WTC11 (cell line): ENCODE measurements at regions not wholly inside any gene's neighbourhood (a gene's known extent, or its start where the extent isn't known, plus 50 kb on each side); places are given as distances from the start of the nearest gene placed in this dataset.

ENCODE experiments used
- ATAC-seq: fragments of 200-7000 bp; cut with Tn5 transposase; 2 replicates; pipeline ENCODE4 v1.10.0; 2021; ENCODE audit warnings: mild to moderate bottlenecking, moderate library complexity
- CTCF ChIA-PET: fragments of 300-600 bp; sonication (Branson Sonifier 250); formaldehyde crosslinking; loops from one replicate; lab custom pipeline; 2021; ENCODE audit warnings: antibody characterized with exemption; lab: Charles Lee
- POLR2A ChIA-PET: fragments of 350-600 bp; sonication (Branson Sonifier 250); formaldehyde crosslinking; loops from one replicate; lab custom pipeline; 2021; ENCODE audit warnings: antibody characterized with exemption; lab: Charles Lee
- DNase-seq: peaks from one replicate; pipeline ENCODE4 v3.0.0; 2021; ENCODE audit warnings: low spot score
- H3K27ac Mint-ChIP-seq: 2 replicates; pipeline ENCODE4 v1.8.0; 2021; ENCODE audit warnings: mixed read lengths
- H3K27me3 Mint-ChIP-seq: 2 replicates; pipeline ENCODE4 v1.8.0; 2021; ENCODE audit warnings: low read depth, mild to moderate bottlenecking, moderate library complexity, mixed read lengths
- H3K36me3 Mint-ChIP-seq: 2 replicates; pipeline ENCODE4 v1.8.0; 2021; ENCODE audit warnings: mixed read lengths
- H3K4me1 Mint-ChIP-seq: 2 replicates; pipeline ENCODE4 v1.8.0; 2022; ENCODE audit warnings: mixed read lengths
- H3K4me3 Mint-ChIP-seq: 2 replicates; pipeline ENCODE4 v1.8.0; 2021; ENCODE audit warnings: mild to moderate bottlenecking, moderate library complexity, mixed read lengths
- H3K9me3 Mint-ChIP-seq: 2 replicates; pipeline ENCODE4 v1.8.0; 2021; ENCODE audit warnings: mixed read lengths
- AFF4 ChIP-seq: sonication (generic); formaldehyde crosslinking; IDR thresholded peaks from 2 replicates; pipeline ENCODE4 v1.8.1; 2023; ENCODE audit warnings: mild to moderate bottlenecking, missing genetic modification reagents, borderline replicate concordance
- CREM ChIP-seq: sonication (generic); formaldehyde crosslinking; IDR thresholded peaks from 2 replicates; pipeline ENCODE4 v1.8.1; 2022; ENCODE audit warnings: mild to moderate bottlenecking, missing genetic modification reagents, moderate library complexity
- CTCF ChIP-seq: fragments of 200-600 bp; IDR thresholded peaks from 2 replicates; pipeline ENCODE4 v1.8.0; 2022; ENCODE audit warnings: antibody characterized with exemption
- FOXK1 ChIP-seq: sonication (generic); formaldehyde crosslinking; IDR thresholded peaks from 2 replicates; pipeline ENCODE4 v1.8.0; 2022; ENCODE audit warnings: mild to moderate bottlenecking, moderate library complexity, missing genetic modification reagents
- PREB ChIP-seq: sonication (generic); formaldehyde crosslinking; IDR thresholded peaks from 2 replicates; pipeline ENCODE4 v1.8.1; 2022; ENCODE audit warnings: mild to moderate bottlenecking, missing genetic modification reagents, moderate library complexity, borderline replicate concordance
- TP53 ChIP-seq: sonication (generic); formaldehyde crosslinking; IDR thresholded peaks from 2 replicates; pipeline ENCODE4 v1.8.1; 2023; ENCODE audit warnings: mild to moderate bottlenecking, missing genetic modification reagents
- ZNF121 ChIP-seq: sonication (generic); formaldehyde crosslinking; IDR thresholded peaks from 2 replicates; pipeline ENCODE4 v1.8.0; 2023; ENCODE audit warnings: missing genetic modification reagents
- ZNF423 ChIP-seq: fragments of 250-450 bp; sonication (Bioruptor Pico); IDR thresholded peaks from 2 replicates; pipeline ENCODE4 v2.1.2; 2022; ENCODE audit warnings: mild to moderate bottlenecking, moderate library complexity
- ZNF425 ChIP-seq: fragments of 250-450 bp; sonication (Bioruptor Pico); conservative IDR thresholded peaks from 2 replicates; pipeline ENCODE4 v1.9.0; 2021; ENCODE audit warnings: mild to moderate bottlenecking

- CTCF ChIA-PET, result no interaction called here
- no peak for ATAC-seq
These were observed 95.0 kb upstream of the SMARCAD1 start for GRCh38 chr4:94112644-94113043.

More at GRCh38 chr4:94112644-94113043, 95.0 kb upstream of the SMARCAD1 start:
- Mint-ChIP-seq H3K4me3 (no peak overlapping the region), H3K27me3 (no peaks in the 10 kb centered on the region), H3K36me3 (no peaks in the 10 kb centered on the region)
- no peak for TF ChIP-seq TP53 (CRISPR knock-in tag)
- no peak for TF ChIP-seq PREB (CRISPR knock-in tag)
- TF ChIP-seq CREM (CRISPR knock-in tag), result no peak
- no peak for TF ChIP-seq ZNF121 (CRISPR knock-in tag)
- no peak for TF ChIP-seq CTCF
- no peak for TF ChIP-seq FOXK1 (CRISPR knock-in tag)
- TF ChIP-seq AFF4 (CRISPR knock-in tag), result no peak
- TF ChIP-seq ZNF425 (CRISPR knock-in tag), result no peak
- no peak for TF ChIP-seq ZNF423
- TF ChIP-seq, all 79 proteins: peak for 0
- DNase-seq, result no peak
- POLR2A ChIA-PET, result no interaction called here
- Mint-ChIP-seq H3K4me1 (peaks cover 8% of the 10 kb centered on the region), H3K27ac (no peak overlapping the region), H3K9me3 (peaks cover 8% of the 10 kb centered on the region; the same call in 1 of the 2 replicates)
